Mesenchymal stem cell (in vitro differentiated cells and primary cell): ENCODE measurements at regions not wholly inside any gene's neighbourhood (a gene's known extent, or its start where the extent isn't known, plus 50 kb on each side); places are given as distances from the start of the nearest gene placed in this dataset.

Experiments
- DNase-seq: peaks from one replicate; pipeline ENCODE4 v3.0.0-alpha.2; 2013
- H2AFZ ChIP-seq: one replicate; pipeline ENCODE4 v1.6.1; 2013; ENCODE audit warnings: low read depth, mild to moderate bottlenecking, control low read depth, inconsistent platforms, low read length, moderate library complexity
- H2AK5ac ChIP-seq: 2 replicates; pipeline ENCODE4 v1.6.1; 2013; ENCODE audit warnings: low read length, moderate library complexity, mild to moderate bottlenecking, inconsistent platforms; ENCODE audit not compliant: severe bottlenecking
- H2BK120ac ChIP-seq: one replicate; pipeline ENCODE4 v1.6.1; 2013; ENCODE audit warnings: low read depth, mild to moderate bottlenecking, inconsistent platforms, low read length, moderate library complexity
- H2BK12ac ChIP-seq, 2 experiments: one replicate each; pipeline ENCODE4 v1.6.1; 2013; ENCODE audit warnings: inconsistent platforms in 2 of 2, low read length in 2 of 2, mild to moderate bottlenecking in 2 of 2, moderate library complexity in 2 of 2, control low read depth in 1 of 2
- H2BK15ac ChIP-seq: one replicate; pipeline ENCODE4 v1.6.1; 2013; ENCODE audit warnings: mild to moderate bottlenecking, low read depth, inconsistent platforms; ENCODE audit not compliant: poor library complexity, severe bottlenecking
- H2BK5ac ChIP-seq: 2 replicates; pipeline ENCODE4 v1.6.1; 2013; ENCODE audit warnings: low read depth, mild to moderate bottlenecking, low read length, control low read depth, inconsistent platforms; ENCODE audit not compliant: poor library complexity, severe bottlenecking
- H3K14ac ChIP-seq, 2 experiments: one replicate each; pipeline ENCODE4 v1.6.1; 2013; ENCODE audit warnings: inconsistent platforms in 2 of 2, low read length in 2 of 2, control low read depth in 1 of 2, mild to moderate bottlenecking in 1 of 2, moderate library complexity in 1 of 2
- H3K18ac ChIP-seq, 2 experiments: one replicate each; pipeline ENCODE4 v1.6.1; 2013; ENCODE audit warnings: inconsistent platforms in 2 of 2, low read length in 2 of 2, control low read depth in 1 of 2, low read depth in 1 of 2, mild to moderate bottlenecking in 1 of 2
- H3K23ac ChIP-seq, 2 experiments: one replicate each; pipeline ENCODE4 v1.6.1; 2013; ENCODE audit warnings: inconsistent platforms in 2 of 2, low read length in 2 of 2, mild to moderate bottlenecking in 2 of 2, moderate library complexity in 2 of 2, control low read depth in 1 of 2
- H3K27ac ChIP-seq: 2 replicates; pipeline ENCODE4 v1.5.1; 2013; ENCODE audit warnings: mild to moderate bottlenecking, moderate library complexity, low read length, control low read depth, inconsistent platforms; ENCODE audit not compliant: poor library complexity, severe bottlenecking
- H3K27me3 ChIP-seq, 2 experiments: 2 replicates each; pipeline versions ENCODE4 v1.6.1 to v1.7.0; 2013; ENCODE audit warnings: low read length in 2 of 2, mild to moderate bottlenecking in 2 of 2, moderate library complexity in 2 of 2, control low read depth in 1 of 2, inconsistent platforms in 1 of 2; ENCODE audit not compliant: control insufficient read depth in 1 of 2, insufficient read depth in 1 of 2
- H3K36me3 ChIP-seq, 2 experiments: 2 replicates each; pipeline versions ENCODE4 v1.6.1 to v1.7.0; 2013; ENCODE audit warnings: low read length in 2 of 2, control low read depth in 1 of 2, inconsistent platforms in 1 of 2, low read depth in 1 of 2, mild to moderate bottlenecking in 1 of 2; ENCODE audit not compliant: insufficient read depth in 2 of 2, control insufficient read depth in 1 of 2
- H3K4ac ChIP-seq, 2 experiments: one replicate each; pipeline ENCODE4 v1.6.1; 2013; ENCODE audit warnings: inconsistent platforms in 2 of 2, low read length in 2 of 2, mild to moderate bottlenecking in 2 of 2, moderate library complexity in 2 of 2, control low read depth in 1 of 2, low read depth in 1 of 2
- H3K4me1 ChIP-seq: 2 replicates; pipeline ENCODE4 v1.6.1; 2013; ENCODE audit warnings: low read depth, low read length, control low read depth; ENCODE audit not compliant: control insufficient read depth, insufficient read depth
- H3K4me2 ChIP-seq: 2 replicates; pipeline ENCODE4 v1.6.1; 2013; ENCODE audit warnings: low read length, mild to moderate bottlenecking, inconsistent platforms; ENCODE audit not compliant: poor library complexity, severe bottlenecking
- H3K4me3 ChIP-seq, 2 experiments: 2 replicates each; pipeline versions ENCODE4 v1.5.1 to v1.7.0; 2013; ENCODE audit warnings: low read length in 2 of 2, mild to moderate bottlenecking in 2 of 2, control low read depth in 1 of 2, low read depth in 1 of 2; ENCODE audit not compliant: insufficient read depth in 1 of 2
- H3K79me1 ChIP-seq: replicated peaks from 2 replicates; pipeline ENCODE4 v1.6.1; 2013; ENCODE audit warnings: mild to moderate bottlenecking, control low read depth, low read length, inconsistent platforms; ENCODE audit not compliant: poor library complexity, severe bottlenecking
- H3K9ac ChIP-seq: 2 replicates; pipeline ENCODE4 v1.7.0; 2013; ENCODE audit warnings: mild to moderate bottlenecking, low read length, moderate library complexity
- H3K9me3 ChIP-seq: 2 replicates; pipeline ENCODE4 v1.7.0; 2013; ENCODE audit warnings: mild to moderate bottlenecking, low read length; ENCODE audit not compliant: control insufficient read depth
- H4K8ac ChIP-seq: one replicate; pipeline ENCODE4 v1.6.1; 2013; ENCODE audit warnings: inconsistent platforms, mild to moderate bottlenecking, low read length, moderate library complexity
- H4K91ac ChIP-seq: one replicate; pipeline ENCODE4 v1.6.1; 2013; ENCODE audit warnings: mild to moderate bottlenecking, low read length, inconsistent platforms
- whole genome bisulfite sequencing: methylation state at CpG from one replicate; pipeline ENCODE4 v1.1.7; 2013; ENCODE audit warnings: mixed read lengths; 5-methylcytosine and 5-hydroxymethylcytosine counted together

- H3K27ac ChIP-seq: no peak overlapping the region
- H2BK15ac ChIP-seq: no peak overlapping the region
- H3K4me1 ChIP-seq: no peaks in the 10 kb centered on the region
- no peaks in the 10 kb centered on the region for H3K79me1 ChIP-seq
- H3K36me3 ChIP-seq: no peaks in the 10 kb centered on the region
- H3K23ac ChIP-seq: no peak overlapping the region
- no peak overlapping the region for H3K4me3 ChIP-seq
- no peaks in the 10 kb centered on the region for H3K9me3 ChIP-seq
- H2AK5ac ChIP-seq: no peak overlapping the region
- no peak overlapping the region for H2AFZ ChIP-seq
- 56% methylated on average over 1 of the region's 1 CpG for WGBS
- peak; percentile 83 for DNase-seq
- H2BK5ac ChIP-seq: no peak overlapping the region
- H4K8ac ChIP-seq: no peak overlapping the region
- no peak overlapping the region for H2BK12ac ChIP-seq
- H2BK120ac ChIP-seq: no peak overlapping the region
- H3K9ac ChIP-seq: no peak overlapping the region
- H3K27me3 ChIP-seq: no peaks in the 10 kb centered on the region
- H3K4ac ChIP-seq: no peak overlapping the region
- no peak overlapping the region for H3K14ac ChIP-seq
- H3K4me2 ChIP-seq: no peak overlapping the region
- no peak overlapping the region for H4K91ac ChIP-seq
- H3K18ac ChIP-seq: no peak overlapping the region
Observed at GRCh38 chr12:93978553-93978952, 169.8 kb upstream of the PLXNC1 start.

GRCh38 chr12:93979189-93979588 is 169.2 kb upstream of the PLXNC1 start:
- Histone ChIP-seq H3K27ac (no peak overlapping the region), H3K14ac (no peak overlapping the region), H3K27me3 (no peaks in the 10 kb centered on the region), H2BK120ac (no peak overlapping the region), H3K9me3 (no peaks in the 10 kb centered on the region), H3K79me1 (no peaks in the 10 kb centered on the region), H3K23ac (no peak overlapping the region), H2BK5ac (no peak overlapping the region), H3K9ac (no peak overlapping the region), H3K36me3 (no peaks in the 10 kb centered on the region), H3K4me1 (no peaks in the 10 kb centered on the region), H3K4me3 (no peak overlapping the region), H2AFZ (no peak overlapping the region), H3K4ac (no peak overlapping the region), H3K4me2 (no peak overlapping the region), H4K8ac (no peak overlapping the region), H4K91ac (no peak overlapping the region), H2AK5ac (no peak overlapping the region), H2BK12ac (no peak overlapping the region), H3K18ac (no peak overlapping the region), H2BK15ac (no peak overlapping the region)
- DNase-seq: no peak
- 82% methylated on average over 1 of the region's 2 CpGs for WGBS

GRCh38 chr12:93980711-93981110 is 167.7 kb upstream of the PLXNC1 start:
- Histone ChIP-seq H2BK5ac (no peak overlapping the region), H3K4me3 (no peak overlapping the region), H2AK5ac (no peak overlapping the region), H3K9me3 (no peaks in the 10 kb centered on the region), H2AFZ (no peak overlapping the region), H3K14ac (no peak overlapping the region), H4K8ac (no peak overlapping the region), H2BK12ac (no peak overlapping the region), H3K27ac (no peak overlapping the region), H3K4me1 (no peaks in the 10 kb centered on the region), H2BK120ac (no peak overlapping the region), H2BK15ac (no peak overlapping the region), H3K9ac (no peak overlapping the region), H4K91ac (no peak overlapping the region), H3K18ac (no peak overlapping the region), H3K27me3 (no peaks in the 10 kb centered on the region), H3K23ac (no peak overlapping the region), H3K36me3 (no peaks in the 10 kb centered on the region), H3K79me1 (no peaks in the 10 kb centered on the region), H3K4me2 (no peak overlapping the region), H3K4ac (no peak overlapping the region)
- no peak for DNase-seq
- 82% methylated on average over 1 of the region's 3 CpGs for WGBS

GRCh38 chr12:93981411-93981810 is 167.0 kb upstream of the PLXNC1 start:
- Histone ChIP-seq H3K18ac (no peak overlapping the region), H3K9me3 (no peaks in the 10 kb centered on the region), H3K4me2 (no peak overlapping the region), H4K8ac (no peak overlapping the region), H2BK12ac (no peak overlapping the region), H3K27me3 (no peaks in the 10 kb centered on the region), H4K91ac (no peak overlapping the region), H3K4me3 (no peak overlapping the region), H3K79me1 (no peaks in the 10 kb centered on the region), H3K23ac (no peak overlapping the region), H3K36me3 (no peaks in the 10 kb centered on the region), H2BK5ac (no peak overlapping the region), H2BK15ac (no peak overlapping the region), H2BK120ac (no peak overlapping the region), H3K4me1 (no peaks in the 10 kb centered on the region), H3K9ac (no peak overlapping the region), H3K4ac (no peak overlapping the region), H3K27ac (no peak overlapping the region), H2AK5ac (no peak overlapping the region), H3K14ac (no peak overlapping the region), H2AFZ (no peak overlapping the region)
- 90% methylated on average over 2 of the region's 2 CpGs for WGBS
- DNase-seq: no peak
